ENCODE measurements at regions not wholly inside any gene's neighbourhood (a gene's known extent, or its start where the extent isn't known, plus 50 kb on each side); places are given as distances from the start of the nearest gene placed in this dataset.

- Histone ChIP-seq H3K36me3 (no peaks in the 10 kb centered on the region), H3K27me3 (no peaks in the 10 kb centered on the region), H3K27ac (no peak overlapping the region), H3K4me1 (no peaks in the 10 kb centered on the region), H3K4me3 (no peak overlapping the region), H3K9me3 (no peaks in the 10 kb centered on the region)
- TF ChIP-seq, protein P1, sequence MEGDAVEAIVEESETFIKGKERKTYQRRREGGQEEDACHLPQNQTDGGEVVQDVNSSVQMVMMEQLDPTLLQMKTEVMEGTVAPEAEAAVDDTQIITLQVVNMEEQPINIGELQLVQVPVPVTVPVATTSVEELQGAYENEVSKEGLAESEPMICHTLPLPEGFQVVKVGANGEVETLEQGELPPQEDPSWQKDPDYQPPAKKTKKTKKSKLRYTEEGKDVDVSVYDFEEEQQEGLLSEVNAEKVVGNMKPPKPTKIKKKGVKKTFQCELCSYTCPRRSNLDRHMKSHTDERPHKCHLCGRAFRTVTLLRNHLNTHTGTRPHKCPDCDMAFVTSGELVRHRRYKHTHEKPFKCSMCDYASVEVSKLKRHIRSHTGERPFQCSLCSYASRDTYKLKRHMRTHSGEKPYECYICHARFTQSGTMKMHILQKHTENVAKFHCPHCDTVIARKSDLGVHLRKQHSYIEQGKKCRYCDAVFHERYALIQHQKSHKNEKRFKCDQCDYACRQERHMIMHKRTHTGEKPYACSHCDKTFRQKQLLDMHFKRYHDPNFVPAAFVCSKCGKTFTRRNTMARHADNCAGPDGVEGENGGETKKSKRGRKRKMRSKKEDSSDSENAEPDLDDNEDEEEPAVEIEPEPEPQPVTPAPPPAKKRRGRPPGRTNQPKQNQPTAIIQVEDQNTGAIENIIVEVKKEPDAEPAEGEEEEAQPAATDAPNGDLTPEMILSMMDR (IDR thresholded peaks at IDR 0.05) = no peak
- no peak for TF ChIP-seq POLR2A (IDR thresholded peaks at IDR 0.05)
- DNase-seq = no peak
These were observed 577.2 kb upstream of the SALL3 start for GRCh38 chr18:78402440-78402839.

GRCh38 chr18:78402966-78403365 is 576.7 kb upstream of the SALL3 start:
- Histone ChIP-seq H3K36me3 (no peaks in the 10 kb centered on the region), H3K9me3 (no peaks in the 10 kb centered on the region), H3K4me1 (no peaks in the 10 kb centered on the region), H3K27me3 (no peaks in the 10 kb centered on the region), H3K27ac (no peak overlapping the region), H3K4me3 (no peak overlapping the region)
- no peak for DNase-seq
- TF ChIP-seq, protein P1 (IDR thresholded peaks at IDR 0.05) = no peak
- TF ChIP-seq POLR2A (IDR thresholded peaks at IDR 0.05) = no peak

GRCh38 chr18:78403371-78403770 is 576.2 kb upstream of the SALL3 start:
- Histone ChIP-seq H3K4me1 (no peaks in the 10 kb centered on the region), H3K36me3 (no peaks in the 10 kb centered on the region), H3K27ac (no peak overlapping the region), H3K4me3 (no peak overlapping the region), H3K27me3 (no peaks in the 10 kb centered on the region), H3K9me3 (no peaks in the 10 kb centered on the region)
- no peak for DNase-seq
- no peak for TF ChIP-seq POLR2A (IDR thresholded peaks at IDR 0.05)

DNA sequence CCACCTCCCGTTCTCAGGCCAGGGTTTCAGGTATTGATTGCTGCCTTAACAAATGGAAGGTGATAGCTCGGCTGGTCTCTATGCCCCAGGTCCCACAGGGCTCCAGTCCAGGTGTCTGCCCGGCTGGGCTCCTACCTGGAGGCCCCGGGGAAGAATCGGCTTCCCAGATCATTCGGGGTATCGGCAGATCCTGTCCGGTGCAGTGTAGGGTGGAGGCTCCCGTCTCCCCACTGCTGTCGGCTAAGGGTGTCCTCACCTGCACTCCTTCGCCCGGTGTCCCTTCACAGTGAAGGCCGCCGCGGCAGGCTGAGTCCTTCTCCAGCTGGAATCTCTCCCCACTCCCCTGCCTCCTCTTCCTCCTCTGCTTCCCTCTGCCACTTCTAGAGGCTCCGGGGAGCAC is 573.9 kb upstream of the SALL3 start:
- Histone ChIP-seq H3K9me3 (peaks cover 0 to 4% (median 0%) of the 10 kb centered on the region in 4 donors), H3K4me1 (no peaks in the 10 kb centered on the region), H3K4me3 (no peak overlapping the region), H3K27ac (no peak overlapping the region), H3K36me3 (no peaks in the 10 kb centered on the region), H3K27me3 (no peaks in the 10 kb centered on the region)
- TF ChIP-seq, protein P1 (IDR thresholded peaks at IDR 0.05) = no peak
- TF ChIP-seq POLR2A (IDR thresholded peaks at IDR 0.05) = no peak
- DNase-seq = no peak

GRCh38 chr18:78406743-78407465 is 572.7 kb upstream of the SALL3 start:
- Histone ChIP-seq H3K36me3 (no peaks in the 10 kb centered on the region), H3K4me3 (no peak overlapping the region), H3K27me3 (no peaks in the 10 kb centered on the region), H3K4me1 (no peaks in the 10 kb centered on the region), H3K9me3 (peaks cover 0 to 4% (median 0%) of the 10 kb centered on the region in 4 donors), H3K27ac (no peak overlapping the region)
- no peak for TF ChIP-seq POLR2A (IDR thresholded peaks at IDR 0.05)
- TF ChIP-seq, protein P1 (IDR thresholded peaks at IDR 0.05) = no peak
- no peak for DNase-seq

DNA sequence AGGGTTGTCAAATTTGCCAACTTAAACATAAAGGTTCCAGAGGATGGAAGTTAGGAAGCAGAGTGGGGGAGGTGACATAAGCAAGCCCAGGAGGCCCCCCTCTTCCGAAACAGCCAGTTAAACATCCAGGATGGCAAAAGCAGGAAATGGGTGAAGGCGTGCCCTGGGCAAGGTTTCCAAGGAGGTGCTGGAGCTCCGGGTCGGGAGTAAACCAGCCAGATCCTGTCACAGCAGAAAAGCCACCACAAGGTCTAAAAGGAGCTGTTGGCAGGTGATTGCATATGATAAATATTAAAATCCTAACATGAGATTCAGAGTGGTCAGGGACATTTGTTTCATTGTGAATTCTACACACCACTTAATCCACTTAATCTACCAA is 572.2 kb upstream of the SALL3 start:
- no peak for DNase-seq
- Histone ChIP-seq H3K36me3 (no peaks in the 10 kb centered on the region), H3K9me3 (peaks cover 0 to 4% (median 0%) of the 10 kb centered on the region in 4 donors), H3K4me1 (no peaks in the 10 kb centered on the region), H3K27ac (no peak overlapping the region), H3K27me3 (no peaks in the 10 kb centered on the region), H3K4me3 (no peak overlapping the region)
- no peak for TF ChIP-seq POLR2A (IDR thresholded peaks at IDR 0.05)
- TF ChIP-seq, protein P1 (IDR thresholded peaks at IDR 0.05) = no peak
